Kidney (tissue), 13 donors: ENCODE measurements at regions not wholly inside any gene's neighbourhood (a gene's known extent, or its start where the extent isn't known, plus 50 kb on each side); places are given as distances from the start of the nearest gene placed in this dataset.
A peak's percentile ranks its signal among the peaks of the same experiment; 100 is the strongest.

ENCODE experiments used
- DNase-seq, 5 donors: peaks; one replicate each; pipeline ENCODE4 v3.0.0-alpha.2; 2013 to 2020
- FAIRE-seq: peaks from 2 replicates; lab custom pipeline; 2012; peaks lifted over from hg19 to GRCh38; lab: Jason Lieb, UNC
- H3K27ac ChIP-seq, 2 donors: one replicate each; pipeline ENCODE4 v1.7.0; 2013; ENCODE audit warnings: low read depth in 2 of 2, low read length in 2 of 2, inconsistent platforms in 1 of 2
- H3K27me3 ChIP-seq: one replicate; pipeline ENCODE4 v1.7.1; 2013; ENCODE audit warnings: low read length, inconsistent platforms; ENCODE audit not compliant: control insufficient read depth, insufficient read depth
- H3K36me3 ChIP-seq, 3 donors: one replicate each; pipeline versions ENCODE4 v1.7.0 to v1.7.1; 2013; ENCODE audit warnings: low read length in 3 of 3, control low read depth in 1 of 3, inconsistent platforms in 1 of 3; ENCODE audit not compliant: insufficient read depth in 3 of 3, control insufficient read depth in 2 of 3
- H3K4me1 ChIP-seq, 3 donors: one replicate each; pipeline versions ENCODE4 v1.7.0 to v1.7.1; 2013; ENCODE audit warnings: low read length in 3 of 3, inconsistent platforms in 1 of 3, low read depth in 1 of 3; ENCODE audit not compliant: control insufficient read depth in 2 of 3, insufficient read depth in 2 of 3
- H3K4me3 ChIP-seq, 3 donors: one replicate each; pipeline versions ENCODE4 v1.7.0 to v1.8.1; 2013; ENCODE audit warnings: low read length in 3 of 3, control low read depth in 1 of 3, inconsistent platforms in 1 of 3
- H3K9ac ChIP-seq, 3 donors: one replicate each; pipeline versions ENCODE4 v1.7.0 to v1.7.1; 2013; ENCODE audit warnings: low read length in 3 of 3, control low read depth in 1 of 3, inconsistent platforms in 1 of 3
- H3K9me3 ChIP-seq, 3 donors: one replicate each; pipeline versions ENCODE4 v1.7.0 to v1.7.1; 2013; ENCODE audit warnings: low read length in 3 of 3, control low read depth in 1 of 3, inconsistent platforms in 1 of 3; ENCODE audit not compliant: control insufficient read depth in 2 of 3, insufficient read depth in 1 of 3
- intact Hi-C: fragments of 100-400 bp; cut with DNase I; formaldehyde crosslinking; loops from one replicate; pipeline ENCODE4 v1.11.1; 2022
- TF ChIP-seq, protein P1 (sequence below): IDR thresholded peaks from 3 replicates; pipeline ENCODE4 v1.5.1; 2012; ENCODE audit warnings: mild to moderate bottlenecking, moderate library complexity, borderline replicate concordance; ENCODE audit not compliant: insufficient read depth; ENCODE audit errors: extremely low read depth
- donor health status: control.
- donor health status: control.
- donor health status: control.
- donor health status: control.
- donor health status: control.
- donor health status: DM: yes; HTN: yes; CAD: no.
- donor health status: Normal renal cell carcinoma (clear cell type).

DNA sequence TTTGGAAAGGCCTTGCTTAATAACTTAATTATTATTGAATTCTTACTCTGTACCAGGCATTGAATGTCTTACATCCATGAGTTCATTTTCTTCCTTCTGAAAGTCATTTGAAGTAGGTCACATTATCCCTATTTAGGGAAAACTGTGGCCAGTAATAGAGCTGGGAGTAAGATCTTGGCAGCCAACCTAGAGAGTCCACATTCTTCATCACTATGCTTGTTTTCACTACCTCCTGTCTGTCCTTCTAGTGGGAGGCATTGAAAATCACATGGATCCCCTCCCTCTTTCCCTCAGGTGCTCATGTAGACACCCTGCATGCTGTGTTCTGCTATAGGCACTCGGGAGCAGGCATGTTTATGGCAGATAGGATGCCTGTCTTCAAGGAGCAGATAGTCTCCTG lies 154.9 kb downstream of the EBLN2 start:
- no peak for DNase-seq
- H3K9me3 ChIP-seq, result no peaks in the 10 kb centered on the region
- H3K27me3 ChIP-seq, result no peaks in the 10 kb centered on the region
- TF ChIP-seq, protein P1, sequence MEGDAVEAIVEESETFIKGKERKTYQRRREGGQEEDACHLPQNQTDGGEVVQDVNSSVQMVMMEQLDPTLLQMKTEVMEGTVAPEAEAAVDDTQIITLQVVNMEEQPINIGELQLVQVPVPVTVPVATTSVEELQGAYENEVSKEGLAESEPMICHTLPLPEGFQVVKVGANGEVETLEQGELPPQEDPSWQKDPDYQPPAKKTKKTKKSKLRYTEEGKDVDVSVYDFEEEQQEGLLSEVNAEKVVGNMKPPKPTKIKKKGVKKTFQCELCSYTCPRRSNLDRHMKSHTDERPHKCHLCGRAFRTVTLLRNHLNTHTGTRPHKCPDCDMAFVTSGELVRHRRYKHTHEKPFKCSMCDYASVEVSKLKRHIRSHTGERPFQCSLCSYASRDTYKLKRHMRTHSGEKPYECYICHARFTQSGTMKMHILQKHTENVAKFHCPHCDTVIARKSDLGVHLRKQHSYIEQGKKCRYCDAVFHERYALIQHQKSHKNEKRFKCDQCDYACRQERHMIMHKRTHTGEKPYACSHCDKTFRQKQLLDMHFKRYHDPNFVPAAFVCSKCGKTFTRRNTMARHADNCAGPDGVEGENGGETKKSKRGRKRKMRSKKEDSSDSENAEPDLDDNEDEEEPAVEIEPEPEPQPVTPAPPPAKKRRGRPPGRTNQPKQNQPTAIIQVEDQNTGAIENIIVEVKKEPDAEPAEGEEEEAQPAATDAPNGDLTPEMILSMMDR, result no peak
- H3K4me1 ChIP-seq, result no peaks in the 10 kb centered on the region
- no peak overlapping the region for H3K4me3 ChIP-seq
- H3K9ac ChIP-seq, result no peak overlapping the region
- intact Hi-C loops, result no loop called here
- FAIRE-seq, result no peak
- no peaks in the 10 kb centered on the region for H3K36me3 ChIP-seq
- no peak overlapping the region for H3K27ac ChIP-seq

DNA sequence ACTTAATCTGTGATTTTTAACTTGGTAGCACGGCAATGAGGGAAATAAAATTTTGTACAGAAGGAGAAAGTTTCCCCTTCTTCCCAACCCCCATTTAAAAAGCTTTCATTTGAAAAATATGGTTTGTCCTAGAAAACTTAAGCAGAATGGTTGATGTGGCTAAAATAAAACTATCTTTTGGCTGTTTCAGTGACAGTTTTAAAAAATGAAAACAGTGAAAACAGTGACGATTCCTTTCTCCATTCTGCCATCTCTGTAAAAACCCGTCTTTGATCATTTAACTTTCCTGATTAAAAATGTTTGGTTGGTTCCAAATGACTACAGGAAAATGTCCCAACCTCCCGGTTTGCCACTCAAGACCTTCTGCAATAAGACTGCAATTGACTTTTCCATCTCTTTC lies 160.7 kb downstream of the EBLN2 start:
- FAIRE-seq, result no peak

DNA sequence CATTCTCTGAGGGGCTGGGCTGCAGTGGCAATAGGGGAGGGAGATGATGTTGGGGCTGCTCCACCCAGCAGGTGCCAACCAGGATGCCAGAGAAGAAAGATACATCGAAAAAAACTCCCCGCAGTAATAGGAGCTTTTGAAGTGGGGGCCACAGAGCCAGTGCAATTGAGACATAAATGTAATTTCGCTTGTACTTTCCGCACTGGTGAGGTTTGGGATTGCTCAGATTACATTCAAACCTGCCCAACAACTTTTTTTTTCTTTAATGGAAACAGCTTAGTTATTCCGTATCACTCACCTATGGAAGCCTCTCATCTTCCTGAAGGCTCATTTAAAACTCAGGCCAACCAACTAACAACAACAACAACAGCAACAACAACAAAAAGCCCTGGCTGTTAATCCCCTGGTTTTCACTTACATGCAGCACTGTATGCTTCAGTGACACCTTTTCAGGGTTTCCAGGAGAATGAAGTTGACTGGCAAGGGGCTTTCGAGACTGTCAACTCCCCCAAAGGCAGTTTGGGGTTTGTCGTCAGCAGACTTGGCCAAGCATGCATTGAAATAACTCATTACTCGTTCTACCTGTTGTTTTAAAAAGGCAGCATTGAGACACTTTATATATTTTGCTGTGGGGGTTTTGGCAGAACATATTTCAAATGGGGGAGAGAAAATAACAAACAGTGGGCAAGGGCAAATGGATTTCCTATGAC lies 163.8 kb downstream of the EBLN2 start:
- no peaks in the 10 kb centered on the region for H3K27me3 ChIP-seq
- DNase-seq (peak in 4 of 5 donors; percentile 49 to 85 (median 70)), FAIRE-seq (no peak)
- TF ChIP-seq, protein P1, result no peak
- H3K9ac ChIP-seq, result no peak overlapping the region
- peaks cover 0 to 3% (median 2%) of the 10 kb centered on the region in 3 donors for H3K4me1 ChIP-seq
- no peak overlapping the region for H3K27ac ChIP-seq
- no peaks in the 10 kb centered on the region for H3K9me3 ChIP-seq
- no peaks in the 10 kb centered on the region for H3K36me3 ChIP-seq
- no peak overlapping the region for H3K4me3 ChIP-seq
- intact Hi-C loops, result no loop called here

More for the DNA sequence above, 160.7 kb downstream of the EBLN2 start:
- H3K27me3 ChIP-seq, result no peaks in the 10 kb centered on the region
- H3K36me3 ChIP-seq, result no peaks in the 10 kb centered on the region
- H3K9me3 ChIP-seq, result no peaks in the 10 kb centered on the region
- TF ChIP-seq, protein P1, result no peak
- no peak for DNase-seq
- H3K4me1 ChIP-seq, result peaks cover 0 to 3% (median 2%) of the 10 kb centered on the region in 3 donors
- no peak overlapping the region for H3K4me3 ChIP-seq
- H3K9ac ChIP-seq, result no peak overlapping the region
- intact Hi-C loops, result no loop called here
- no peak overlapping the region for H3K27ac ChIP-seq
